ENCODE measurements at regions not wholly inside any gene's neighbourhood (a gene's known extent, or its start where the extent isn't known, plus 50 kb on each side); places are given as distances from the start of the nearest gene placed in this dataset.

GRCh38 chr9:38255599-38255998 is 136.9 kb upstream of the ALDH1B1 start:
- H3K27ac Mint-ChIP-seq, result no peak overlapping the region
- no CpG with 5 or more reads among the region's 3 CpGs for WGBS (ENCODE audit: extremely low coverage, insufficient read length, low lambda C conversion rate)
- no peak for TF ChIP-seq CTCF (conservative IDR thresholded peaks at IDR 0.05)
- H4K20me1 ChIP-seq (ENCODE audit: control insufficient read depth, insufficient read depth, insufficient read length), result no peaks in the 10 kb centered on the region
- 0 out of 4 replicates have a peak, but pooled peaks cover 0 to 2% of the 10 kb centered on the region in 2 experiments for H3K4me1 Mint-ChIP-seq
- no peak for DNase-seq
- H3K27me3 ChIP-seq (ENCODE audit: insufficient read depth, low read length), result no peaks in the 10 kb centered on the region
- H3K27ac ChIP-seq (ENCODE audit: insufficient read length, low read depth, low read length), result no peak overlapping the region
- no peak overlapping the region for H3K18ac ChIP-seq (ENCODE audit: insufficient read length, low read depth, low read length)
- H3K56ac ChIP-seq (ENCODE audit: insufficient read length, low read depth, low read length), result no peak overlapping the region
- H4K8ac ChIP-seq (replicated peaks; ENCODE audit: insufficient read length, low read depth, low read length), result no peak overlapping the region
- H3K9me3 Mint-ChIP-seq, result 0 out of 5 replicates have a peak, but pooled peaks cover 0 to 3% of the 10 kb centered on the region in 2 experiments
- no peak overlapping the region for H3K14ac ChIP-seq (ENCODE audit: insufficient read depth, low read length)
- no peak overlapping the region for H4K91ac ChIP-seq (ENCODE audit: insufficient read length, low read depth, low read length)
- no peak overlapping the region for H2BK5ac ChIP-seq (ENCODE audit: insufficient read length, low read length)
- no peak overlapping the region for H2AFZ ChIP-seq (ENCODE audit: low read length)
- no peak overlapping the region for H2BK12ac ChIP-seq (ENCODE audit: insufficient read length, low read depth, low read length)
- H3T11ph ChIP-seq (ENCODE audit: low read length), result no peak overlapping the region
- no peak overlapping the region for H2BK120ac ChIP-seq (ENCODE audit: low read depth, low read length, poor library complexity, severe bottlenecking)
- H3K9ac ChIP-seq (ENCODE audit: extremely low read depth, insufficient read length, low read length), result no peak overlapping the region
- no peak overlapping the region for H2BK20ac ChIP-seq (ENCODE audit: low read depth, low read length, poor library complexity, severe bottlenecking)
- H3K27me3 Mint-ChIP-seq (ENCODE audit: low read depth), result peaks cover 75% of the 10 kb centered on the region
- H3K36me3 Mint-ChIP-seq (ENCODE audit: insufficient read depth in 1 of 3, low read depth in 3 of 3), result no peaks in the 10 kb centered on the region; a peak in 1 of 7 replicates
- no peak overlapping the region for H3K4ac ChIP-seq (ENCODE audit: low read depth, low read length)
- no peaks in the 10 kb centered on the region for H3K4me1 ChIP-seq (ENCODE audit: insufficient read depth, low read length)
- no peaks in the 10 kb centered on the region for H3K79me1 ChIP-seq (ENCODE audit: insufficient read depth, low read depth, low read length, poor library complexity, severe bottlenecking)
- no peak overlapping the region for H2AK5ac ChIP-seq (ENCODE audit: insufficient read length, low read length)
- no peak overlapping the region for H3K23ac ChIP-seq (ENCODE audit: insufficient read length, low read depth, low read length)
- no peaks in the 10 kb centered on the region for H3K79me2 ChIP-seq (ENCODE audit: insufficient read depth, low read length)
- H3K23me2 ChIP-seq (ENCODE audit: insufficient read length, low read depth, low read length, poor library complexity, severe bottlenecking), result no peaks in the 10 kb centered on the region
- no peak overlapping the region for H4K5ac ChIP-seq (ENCODE audit: insufficient read length, low read depth, low read length)
- no peak overlapping the region for H3K4me2 ChIP-seq (ENCODE audit: insufficient read depth, insufficient read length, low read length)
- no peak overlapping the region for H2BK15ac ChIP-seq (ENCODE audit: low read depth, low read length)
- no peak overlapping the region for H3K4me3 Mint-ChIP-seq
- no peaks in the 10 kb centered on the region for H3K9me3 ChIP-seq (ENCODE audit: control insufficient read depth, low read depth, low read length)

Data from H9 (cell line).